HG02943 (cell line): ENCODE measurements at regions not wholly inside any gene's neighbourhood (a gene's known extent, or its start where the extent isn't known, plus 50 kb on each side); places are given as distances from the start of the nearest gene placed in this dataset.

Experiments used
- ATAC-seq: cut with Tn5 transposase; IDR thresholded peaks from one replicate; pipeline ENCODE4 v1.9.1; 2021; ENCODE audit warnings: mild to moderate bottlenecking, low read depth, moderate library complexity; ENCODE audit not compliant: unreplicated experiment

- ATAC-seq, result no peak
Observed at GRCh38 chr10:85175635-85176034, 847.2 kb downstream of the CCSER2 start.

GRCh38 chr10:85177767-85178166 lies 849.4 kb downstream of the CCSER2 start:
- no peak for ATAC-seq

GRCh38 chr10:85187047-85187446 lies 858.7 kb downstream of the CCSER2 start:
- no peak for ATAC-seq

GRCh38 chr10:85188770-85189484 lies 860.5 kb downstream of the CCSER2 start:
- no peak for ATAC-seq

GRCh38 chr10:85193796-85194195 lies 865.4 kb downstream of the CCSER2 start:
- no peak for ATAC-seq

- no peak for ATAC-seq
Observed at GRCh38 chr10:85194706-85195105, 866.3 kb downstream of the CCSER2 start.

GRCh38 chr10:85195596-85195995 lies 867.2 kb downstream of the CCSER2 start:
- no peak for ATAC-seq

- no peak for ATAC-seq
Observed at GRCh38 chr10:85204814-85205213, 876.4 kb downstream of the CCSER2 start.

GRCh38 chr10:85212526-85212925 lies 884.1 kb downstream of the CCSER2 start:
- ATAC-seq, result no peak

- no peak for ATAC-seq
Observed at GRCh38 chr10:85213493-85213892, 885.1 kb downstream of the CCSER2 start.

- ATAC-seq, result no peak
Observed at GRCh38 chr10:85222300-85222699, 893.9 kb downstream of the CCSER2 start.

- ATAC-seq, result no peak
Observed at GRCh38 chr10:85224366-85224940, 896.1 kb downstream of the CCSER2 start.

- no peak for ATAC-seq
Observed at GRCh38 chr10:85225311-85225710, 896.9 kb downstream of the CCSER2 start.

- no peak for ATAC-seq
Observed at GRCh38 chr10:85226596-85226995, 898.2 kb downstream of the CCSER2 start.

- no peak for ATAC-seq
Observed at GRCh38 chr10:85228726-85229125, 900.3 kb downstream of the CCSER2 start.

GRCh38 chr10:85231534-85232270 lies 903.3 kb downstream of the CCSER2 start:
- ATAC-seq, result no peak

- no peak for ATAC-seq
Observed at GRCh38 chr10:85235258-85235657, 906.9 kb downstream of the CCSER2 start.

GRCh38 chr10:85238676-85239075 lies 910.3 kb downstream of the CCSER2 start:
- ATAC-seq, result no peak

- no peak for ATAC-seq
Observed at GRCh38 chr10:85250304-85250703, 921.9 kb downstream of the CCSER2 start.

- ATAC-seq, result no peak
Observed at GRCh38 chr10:85256481-85256880, 928.1 kb downstream of the CCSER2 start.

- ATAC-seq, result no peak
Observed at GRCh38 chr10:85259908-85260307, 931.5 kb downstream of the CCSER2 start.

- ATAC-seq, result no peak
Observed at GRCh38 chr10:85262992-85263391, 934.6 kb downstream of the CCSER2 start.
